SK-N-SH treated with all-trans-retinoic acid at 6 μM for 48 hours (cell line): ENCODE measurements at regions not wholly inside any gene's neighbourhood (a gene's known extent, or its start where the extent isn't known, plus 50 kb on each side); places are given as distances from the start of the nearest gene placed in this dataset.

Experiments
- ATAC-seq: fragments of 200-7000 bp; cut with Tn5 transposase; 3 replicates; pipeline ENCODE4 v1.9.1; 2020; ENCODE audit warnings: mild to moderate bottlenecking, moderate library complexity
- BACH2 ChIP-seq: fragments of 250-450 bp; sonication (Bioruptor Pico); IDR thresholded peaks from 2 replicates; pipeline ENCODE4 v1.9.0; 2021; ENCODE audit warnings: mild to moderate bottlenecking, borderline replicate concordance
- ESRRG ChIP-seq: fragments of 250-450 bp; sonication (Bioruptor Pico); IDR thresholded peaks from 2 replicates; pipeline ENCODE4 v1.6.1; 2021; ENCODE audit warnings: mild to moderate bottlenecking
- GLIS3 ChIP-seq: fragments of 250-450 bp; sonication (Bioruptor Pico); IDR thresholded peaks from 2 replicates; pipeline ENCODE4 v1.5.0; 2020; ENCODE audit warnings: mild to moderate bottlenecking, moderate library complexity
- OSR1 ChIP-seq: fragments of 250-450 bp; sonication (Bioruptor Pico); IDR thresholded peaks from 2 replicates; pipeline ENCODE4 v1.8.0; 2022; ENCODE audit warnings: moderate library complexity, mild to moderate bottlenecking, inconsistent platforms
- PPARA ChIP-seq: fragments of 250-450 bp; sonication (Bioruptor Pico); IDR thresholded peaks from 2 replicates; pipeline ENCODE4 v1.5.0; 2020; ENCODE audit warnings: mild to moderate bottlenecking, borderline replicate concordance
- RARB ChIP-seq: fragments of 250-450 bp; sonication (Bioruptor Pico); IDR thresholded peaks from 2 replicates; pipeline ENCODE4 v1.8.0; 2021; ENCODE audit warnings: mild to moderate bottlenecking, moderate library complexity
- SNAI2 ChIP-seq: fragments of 250-450 bp; sonication (Bioruptor Pico); IDR thresholded peaks from 2 replicates; pipeline ENCODE4 v1.5.0; 2020; ENCODE audit warnings: mild to moderate bottlenecking, moderate library complexity
- TCF4 ChIP-seq: fragments of 250-450 bp; sonication (Bioruptor Pico); IDR thresholded peaks from 2 replicates; pipeline ENCODE4 v1.8.0; 2021; ENCODE audit warnings: mild to moderate bottlenecking, moderate library complexity, borderline replicate concordance
- TOX ChIP-seq: fragments of 250-450 bp; sonication (Bioruptor Pico); IDR thresholded peaks from 2 replicates; pipeline ENCODE4 v1.8.0; 2021; ENCODE audit warnings: mild to moderate bottlenecking, moderate library complexity, borderline replicate concordance
- ZC3H10 ChIP-seq: fragments of 250-450 bp; sonication (Bioruptor Pico); IDR thresholded peaks from 2 replicates; pipeline ENCODE4 v1.5.1; 2021; ENCODE audit warnings: mild to moderate bottlenecking, moderate library complexity
- ZFP3 ChIP-seq: fragments of 250-450 bp; sonication (Bioruptor Pico); IDR thresholded peaks from 2 replicates; pipeline ENCODE4 v1.5.0; 2020; ENCODE audit warnings: mild to moderate bottlenecking, moderate library complexity
- ZFP30 ChIP-seq: fragments of 450-650 bp; formaldehyde crosslinking; IDR thresholded peaks from 2 replicates; pipeline ENCODE4 v1.5.0; 2022; ENCODE audit warnings: mild to moderate bottlenecking, moderate library complexity
- ZNF565 ChIP-seq: fragments of 450-650 bp; formaldehyde crosslinking; conservative IDR thresholded peaks from 2 replicates; pipeline ENCODE4 v1.5.0; 2020; ENCODE audit warnings: low read depth, mild to moderate bottlenecking, moderate library complexity
- ZNF70 ChIP-seq: fragments of 450-650 bp; formaldehyde crosslinking; IDR thresholded peaks from 2 replicates; pipeline ENCODE4 v1.5.0; 2020; ENCODE audit warnings: mild to moderate bottlenecking, moderate library complexity
- TF ChIP-seq, protein P1 (sequence below): fragments of 250-450 bp; sonication (Bioruptor Pico); IDR thresholded peaks from 2 replicates; pipeline ENCODE4 v1.8.0; 2021; ENCODE audit warnings: low read depth, mild to moderate bottlenecking, moderate library complexity, borderline replicate concordance
- TF ChIP-seq, protein P2 (sequence below): fragments of 250-450 bp; sonication (Bioruptor Pico); IDR thresholded peaks from 2 replicates; pipeline ENCODE4 v1.5.1; 2021; ENCODE audit warnings: mild to moderate bottlenecking, moderate library complexity
- TF ChIP-seq, protein P3 (sequence below): fragments of 250-450 bp; sonication (Bioruptor Pico); IDR thresholded peaks from 2 replicates; pipeline ENCODE4 v1.5.0; 2020; ENCODE audit warnings: mild to moderate bottlenecking, moderate library complexity
- TF ChIP-seq, protein P4 (sequence below): fragments of 250-450 bp; sonication (Bioruptor Pico); IDR thresholded peaks from 2 replicates; pipeline ENCODE4 v1.8.0; 2020; ENCODE audit warnings: mild to moderate bottlenecking, moderate library complexity, borderline replicate concordance
- TF ChIP-seq, protein P5 (sequence below): fragments of 250-450 bp; sonication (Bioruptor Pico); IDR thresholded peaks from 2 replicates; pipeline ENCODE4 v1.5.1; 2020; ENCODE audit warnings: low read depth, mild to moderate bottlenecking, moderate library complexity

DNA sequence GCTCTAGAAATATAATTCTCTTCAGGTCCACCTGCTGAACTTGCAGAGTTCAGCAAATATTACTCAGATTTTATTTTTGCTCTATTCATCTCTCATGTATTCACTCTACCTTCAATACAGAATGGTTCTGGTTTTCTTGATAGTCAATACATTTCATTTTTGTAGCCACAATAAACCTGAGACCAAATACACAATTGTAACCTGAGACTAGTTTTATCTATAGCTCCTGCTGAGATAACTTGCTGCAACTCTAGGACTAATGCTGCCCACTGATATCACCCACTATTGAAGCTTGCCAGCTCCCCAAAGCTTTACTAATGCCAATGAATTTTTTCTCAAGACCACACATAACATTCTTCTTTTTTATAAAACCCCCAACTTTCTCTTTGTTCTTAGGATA, 229.3 kb downstream of the NSUN3 start:
- no peak for TF ChIP-seq OSR1 (CRISPR knock-in tag)
- no peak for TF ChIP-seq TCF4 (CRISPR knock-in tag)
- TF ChIP-seq, protein P1, sequence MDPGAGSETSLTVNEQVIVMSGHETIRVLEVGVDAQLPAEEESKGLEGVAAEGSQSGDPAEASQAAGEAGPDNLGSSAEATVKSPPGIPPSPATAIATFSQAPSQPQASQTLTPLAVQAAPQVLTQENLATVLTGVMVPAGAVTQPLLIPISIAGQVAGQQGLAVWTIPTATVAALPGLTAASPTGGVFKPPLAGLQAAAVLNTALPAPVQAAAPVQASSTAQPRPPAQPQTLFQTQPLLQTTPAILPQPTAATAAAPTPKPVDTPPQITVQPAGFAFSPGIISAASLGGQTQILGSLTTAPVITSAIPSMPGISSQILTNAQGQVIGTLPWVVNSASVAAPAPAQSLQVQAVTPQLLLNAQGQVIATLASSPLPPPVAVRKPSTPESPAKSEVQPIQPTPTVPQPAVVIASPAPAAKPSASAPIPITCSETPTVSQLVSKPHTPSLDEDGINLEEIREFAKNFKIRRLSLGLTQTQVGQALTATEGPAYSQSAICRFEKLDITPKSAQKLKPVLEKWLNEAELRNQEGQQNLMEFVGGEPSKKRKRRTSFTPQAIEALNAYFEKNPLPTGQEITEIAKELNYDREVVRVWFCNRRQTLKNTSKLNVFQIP = no peak
- TF ChIP-seq, protein P2, sequence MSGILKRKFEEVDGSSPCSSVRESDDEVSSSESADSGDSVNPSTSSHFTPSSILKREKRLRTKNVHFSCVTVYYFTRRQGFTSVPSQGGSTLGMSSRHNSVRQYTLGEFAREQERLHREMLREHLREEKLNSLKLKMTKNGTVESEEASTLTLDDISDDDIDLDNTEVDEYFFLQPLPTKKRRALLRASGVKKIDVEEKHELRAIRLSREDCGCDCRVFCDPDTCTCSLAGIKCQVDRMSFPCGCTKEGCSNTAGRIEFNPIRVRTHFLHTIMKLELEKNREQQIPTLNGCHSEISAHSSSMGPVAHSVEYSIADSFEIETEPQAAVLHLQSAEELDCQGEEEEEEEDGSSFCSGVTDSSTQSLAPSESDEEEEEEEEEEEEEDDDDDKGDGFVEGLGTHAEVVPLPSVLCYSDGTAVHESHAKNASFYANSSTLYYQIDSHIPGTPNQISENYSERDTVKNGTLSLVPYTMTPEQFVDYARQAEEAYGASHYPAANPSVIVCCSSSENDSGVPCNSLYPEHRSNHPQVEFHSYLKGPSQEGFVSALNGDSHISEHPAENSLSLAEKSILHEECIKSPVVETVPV (CRISPR knock-in tag) = no peak
- no peak for TF ChIP-seq SNAI2 (CRISPR knock-in tag)
- TF ChIP-seq, protein P3, sequence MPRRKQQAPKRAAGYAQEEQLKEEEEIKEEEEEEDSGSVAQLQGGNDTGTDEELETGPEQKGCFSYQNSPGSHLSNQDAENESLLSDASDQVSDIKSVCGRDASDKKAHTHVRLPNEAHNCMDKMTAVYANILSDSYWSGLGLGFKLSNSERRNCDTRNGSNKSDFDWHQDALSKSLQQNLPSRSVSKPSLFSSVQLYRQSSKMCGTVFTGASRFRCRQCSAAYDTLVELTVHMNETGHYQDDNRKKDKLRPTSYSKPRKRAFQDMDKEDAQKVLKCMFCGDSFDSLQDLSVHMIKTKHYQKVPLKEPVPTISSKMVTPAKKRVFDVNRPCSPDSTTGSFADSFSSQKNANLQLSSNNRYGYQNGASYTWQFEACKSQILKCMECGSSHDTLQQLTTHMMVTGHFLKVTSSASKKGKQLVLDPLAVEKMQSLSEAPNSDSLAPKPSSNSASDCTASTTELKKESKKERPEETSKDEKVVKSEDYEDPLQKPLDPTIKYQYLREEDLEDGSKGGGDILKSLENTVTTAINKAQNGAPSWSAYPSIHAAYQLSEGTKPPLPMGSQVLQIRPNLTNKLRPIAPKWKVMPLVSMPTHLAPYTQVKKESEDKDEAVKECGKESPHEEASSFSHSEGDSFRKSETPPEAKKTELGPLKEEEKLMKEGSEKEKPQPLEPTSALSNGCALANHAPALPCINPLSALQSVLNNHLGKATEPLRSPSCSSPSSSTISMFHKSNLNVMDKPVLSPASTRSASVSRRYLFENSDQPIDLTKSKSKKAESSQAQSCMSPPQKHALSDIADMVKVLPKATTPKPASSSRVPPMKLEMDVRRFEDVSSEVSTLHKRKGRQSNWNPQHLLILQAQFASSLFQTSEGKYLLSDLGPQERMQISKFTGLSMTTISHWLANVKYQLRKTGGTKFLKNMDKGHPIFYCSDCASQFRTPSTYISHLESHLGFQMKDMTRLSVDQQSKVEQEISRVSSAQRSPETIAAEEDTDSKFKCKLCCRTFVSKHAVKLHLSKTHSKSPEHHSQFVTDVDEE = no peak
- no peak for TF ChIP-seq ZC3H10 (CRISPR knock-in tag)
- no peak for TF ChIP-seq PPARA
- no peak for TF ChIP-seq ZNF565
- TF ChIP-seq, protein P4, sequence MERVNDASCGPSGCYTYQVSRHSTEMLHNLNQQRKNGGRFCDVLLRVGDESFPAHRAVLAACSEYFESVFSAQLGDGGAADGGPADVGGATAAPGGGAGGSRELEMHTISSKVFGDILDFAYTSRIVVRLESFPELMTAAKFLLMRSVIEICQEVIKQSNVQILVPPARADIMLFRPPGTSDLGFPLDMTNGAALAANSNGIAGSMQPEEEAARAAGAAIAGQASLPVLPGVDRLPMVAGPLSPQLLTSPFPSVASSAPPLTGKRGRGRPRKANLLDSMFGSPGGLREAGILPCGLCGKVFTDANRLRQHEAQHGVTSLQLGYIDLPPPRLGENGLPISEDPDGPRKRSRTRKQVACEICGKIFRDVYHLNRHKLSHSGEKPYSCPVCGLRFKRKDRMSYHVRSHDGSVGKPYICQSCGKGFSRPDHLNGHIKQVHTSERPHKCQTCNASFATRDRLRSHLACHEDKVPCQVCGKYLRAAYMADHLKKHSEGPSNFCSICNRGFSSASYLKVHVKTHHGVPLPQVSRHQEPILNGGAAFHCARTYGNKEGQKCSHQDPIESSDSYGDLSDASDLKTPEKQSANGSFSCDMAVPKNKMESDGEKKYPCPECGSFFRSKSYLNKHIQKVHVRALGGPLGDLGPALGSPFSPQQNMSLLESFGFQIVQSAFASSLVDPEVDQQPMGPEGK = no peak
- TF ChIP-seq ZFP30 (CRISPR knock-in tag) = no peak
- TF ChIP-seq, protein P5, sequence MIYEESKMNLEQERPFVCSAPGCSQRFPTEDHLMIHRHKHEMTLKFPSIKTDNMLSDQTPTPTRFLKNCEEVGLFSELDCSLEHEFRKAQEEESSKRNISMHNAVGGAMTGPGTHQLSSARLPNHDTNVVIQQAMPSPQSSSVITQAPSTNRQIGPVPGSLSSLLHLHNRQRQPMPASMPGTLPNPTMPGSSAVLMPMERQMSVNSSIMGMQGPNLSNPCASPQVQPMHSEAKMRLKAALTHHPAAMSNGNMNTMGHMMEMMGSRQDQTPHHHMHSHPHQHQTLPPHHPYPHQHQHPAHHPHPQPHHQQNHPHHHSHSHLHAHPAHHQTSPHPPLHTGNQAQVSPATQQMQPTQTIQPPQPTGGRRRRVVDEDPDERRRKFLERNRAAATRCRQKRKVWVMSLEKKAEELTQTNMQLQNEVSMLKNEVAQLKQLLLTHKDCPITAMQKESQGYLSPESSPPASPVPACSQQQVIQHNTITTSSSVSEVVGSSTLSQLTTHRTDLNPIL (CRISPR knock-in tag) = no peak
- no peak for TF ChIP-seq ESRRG (CRISPR knock-in tag)
- no peak for TF ChIP-seq RARB
- no peak for TF ChIP-seq ZFP3
- TF ChIP-seq TOX (CRISPR knock-in tag) = no peak
- ATAC-seq = no peak

DNA sequence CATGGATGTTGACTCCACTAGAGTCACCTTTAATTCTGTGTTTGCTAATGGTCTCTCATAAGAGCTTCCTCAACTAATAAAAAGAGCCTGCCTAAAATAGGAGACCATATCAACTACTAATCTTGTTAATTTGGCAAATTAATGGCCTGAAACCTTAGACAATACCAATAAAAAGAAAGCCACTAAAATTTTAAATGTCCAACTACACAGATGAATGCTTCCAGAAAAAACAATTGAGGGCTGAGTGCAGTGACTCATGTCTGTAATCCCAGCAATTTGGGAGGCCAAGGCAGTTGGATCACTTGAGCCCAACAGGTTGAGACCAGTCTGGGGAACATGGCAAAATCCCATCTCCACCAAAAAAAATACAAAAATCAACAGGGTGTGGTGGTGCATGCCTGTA, 230.9 kb downstream of the NSUN3 start:
- TF ChIP-seq ZFP30 (CRISPR knock-in tag) (no peak), ZC3H10 (CRISPR knock-in tag) (no peak), PPARA (no peak), ZNF70 (CRISPR knock-in tag) (no peak), ESRRG (CRISPR knock-in tag) (no peak), OSR1 (CRISPR knock-in tag) (no peak), BACH2 (CRISPR knock-in tag) (no peak), GLIS3 (CRISPR knock-in tag) (no peak), ZFP3 (no peak)
- TF ChIP-seq, protein P5 (CRISPR knock-in tag) = no peak
- TF ChIP-seq, protein P4 = no peak
- TF ChIP-seq, protein P1 = no peak
- ATAC-seq = no peak
